Kidney (tissue), 13 donors: ENCODE measurements at regions not wholly inside any gene's neighbourhood (a gene's known extent, or its start where the extent isn't known, plus 50 kb on each side); places are given as distances from the start of the nearest gene placed in this dataset.

ENCODE experiments used
- DNase-seq, 5 donors: peaks; one replicate each; pipeline ENCODE4 v3.0.0-alpha.2; 2013 to 2020
- FAIRE-seq: peaks from 2 replicates; lab custom pipeline; 2012; peaks lifted over from hg19 to GRCh38; lab: Jason Lieb, UNC
- H3K27ac ChIP-seq, 2 donors: one replicate each; pipeline ENCODE4 v1.7.0; 2013; ENCODE audit warnings: low read depth in 2 of 2, low read length in 2 of 2, inconsistent platforms in 1 of 2
- H3K27me3 ChIP-seq: one replicate; pipeline ENCODE4 v1.7.1; 2013; ENCODE audit warnings: low read length, inconsistent platforms; ENCODE audit not compliant: control insufficient read depth, insufficient read depth
- H3K36me3 ChIP-seq, 3 donors: one replicate each; pipeline versions ENCODE4 v1.7.0 to v1.7.1; 2013; ENCODE audit warnings: low read length in 3 of 3, control low read depth in 1 of 3, inconsistent platforms in 1 of 3; ENCODE audit not compliant: insufficient read depth in 3 of 3, control insufficient read depth in 2 of 3
- H3K4me1 ChIP-seq, 3 donors: one replicate each; pipeline versions ENCODE4 v1.7.0 to v1.7.1; 2013; ENCODE audit warnings: low read length in 3 of 3, inconsistent platforms in 1 of 3, low read depth in 1 of 3; ENCODE audit not compliant: control insufficient read depth in 2 of 3, insufficient read depth in 2 of 3
- H3K4me3 ChIP-seq, 3 donors: one replicate each; pipeline versions ENCODE4 v1.7.0 to v1.8.1; 2013; ENCODE audit warnings: low read length in 3 of 3, control low read depth in 1 of 3, inconsistent platforms in 1 of 3
- H3K9ac ChIP-seq, 3 donors: one replicate each; pipeline versions ENCODE4 v1.7.0 to v1.7.1; 2013; ENCODE audit warnings: low read length in 3 of 3, control low read depth in 1 of 3, inconsistent platforms in 1 of 3
- H3K9me3 ChIP-seq, 3 donors: one replicate each; pipeline versions ENCODE4 v1.7.0 to v1.7.1; 2013; ENCODE audit warnings: low read length in 3 of 3, control low read depth in 1 of 3, inconsistent platforms in 1 of 3; ENCODE audit not compliant: control insufficient read depth in 2 of 3, insufficient read depth in 1 of 3
- CTCF ChIP-seq: IDR thresholded peaks from 3 replicates; pipeline ENCODE4 v1.5.1; 2012; ENCODE audit warnings: mild to moderate bottlenecking, moderate library complexity, borderline replicate concordance; ENCODE audit not compliant: insufficient read depth; ENCODE audit errors: extremely low read depth
- intact Hi-C: fragments of 100-400 bp; cut with DNase I; formaldehyde crosslinking; loops from one replicate; pipeline ENCODE4 v1.11.1; 2022
- donor health status: control.
- donor health status: control.
- donor health status: control.
- donor health status: control.
- donor health status: control.
- donor health status: DM: yes; HTN: yes; CAD: no.
- donor health status: Normal renal cell carcinoma (clear cell type).

- no peak overlapping the region for H3K4me3 ChIP-seq
- FAIRE-seq: no peak
- intact Hi-C loops: no loop called here
- H3K36me3 ChIP-seq: no peaks in the 10 kb centered on the region
- H3K27me3 ChIP-seq: no peaks in the 10 kb centered on the region
- DNase-seq: no peak
- no peak overlapping the region for H3K9ac ChIP-seq
- no peaks in the 10 kb centered on the region for H3K9me3 ChIP-seq
- H3K4me1 ChIP-seq: no peaks in the 10 kb centered on the region
- no peak for TF ChIP-seq CTCF
- H3K27ac ChIP-seq: no peak overlapping the region
Measured at GRCh38 chr13:38191016-38191415, 158.6 kb upstream of the UFM1 start.

- H3K4me3 ChIP-seq: peak overlapping the region in 2 of 3 donors; percentile 6 to 11
- no peaks in the 10 kb centered on the region for H3K9me3 ChIP-seq
- no peak overlapping the region for H3K9ac ChIP-seq
- no peak overlapping the region for H3K27ac ChIP-seq
- no peak for TF ChIP-seq CTCF
- no peaks in the 10 kb centered on the region for H3K27me3 ChIP-seq
- DNase-seq: no peak
- no peaks in the 10 kb centered on the region for H3K4me1 ChIP-seq
- H3K36me3 ChIP-seq: no peaks in the 10 kb centered on the region
- no peak for FAIRE-seq
- intact Hi-C loops: no loop called here
Measured at GRCh38 chr13:38180670-38181069, 169.0 kb upstream of the UFM1 start.

- no peaks in the 10 kb centered on the region for H3K27me3 ChIP-seq
- H3K27ac ChIP-seq: no peak overlapping the region
- no peak overlapping the region for H3K9ac ChIP-seq
- H3K9me3 ChIP-seq: no peaks in the 10 kb centered on the region
- no peaks in the 10 kb centered on the region for H3K4me1 ChIP-seq
- intact Hi-C loops: no loop called here
- DNase-seq (no peak), FAIRE-seq (no peak)
- H3K36me3 ChIP-seq: no peaks in the 10 kb centered on the region
- TF ChIP-seq CTCF: no peak
- H3K4me3 ChIP-seq: no peak overlapping the region
Measured at GRCh38 chr13:38180126-38180525, 169.5 kb upstream of the UFM1 start.

- no peaks in the 10 kb centered on the region for H3K27me3 ChIP-seq
- no peak overlapping the region for H3K27ac ChIP-seq
- intact Hi-C loops: no loop called here
- DNase-seq: no peak
- no peak for TF ChIP-seq CTCF
- no peaks in the 10 kb centered on the region for H3K9me3 ChIP-seq
- H3K36me3 ChIP-seq: no peaks in the 10 kb centered on the region
- FAIRE-seq: no peak
- H3K4me1 ChIP-seq: no peaks in the 10 kb centered on the region
- H3K9ac ChIP-seq: no peak overlapping the region
- H3K4me3 ChIP-seq: no peak overlapping the region
Measured at GRCh38 chr13:38176664-38177063, 173.0 kb upstream of the UFM1 start.
